ENCODE measurements at regions not wholly inside any gene's neighbourhood (a gene's known extent, or its start where the extent isn't known, plus 50 kb on each side); places are given as distances from the start of the nearest gene placed in this dataset.

GRCh38 chr20:60206259-60206658, 248.0 kb downstream of the CDH26 start:
- Histone ChIP-seq H3K4me3 (no peak overlapping the region), H3K9me3 (no peaks in the 10 kb centered on the region), H3K36me3 (no peaks in the 10 kb centered on the region), H3K27ac (no peak overlapping the region), H3K27me3 (peaks cover 0 to 7% (median 0%) of the 10 kb centered on the region in 7 donors), H3K4me1 (peaks cover 0 to 9% (median 5%) of the 10 kb centered on the region in 9 donors)
- peak in 6 of 9 donors; percentile 21 to 43 (median 30) for TF ChIP-seq CTCF (IDR thresholded peaks at IDR 0.05)
- DNase-seq (no peak), ATAC-seq (peak in 3 of 8 donors; percentile 27 to 33 (median 30))
- 29 to 34% methylated on average over 3 of the region's 3 CpGs for whole genome bisulfite sequencing, 2 donors
- intact Hi-C loops (cut with DNase I): loop anchor here in 5 of 10 donors (5.0 to 10.0 kb wide), 5 partner anchors 69 to 1689 kb away; no protein-coding TSS in a partner anchor

- ATAC-seq: peak in 2 of 8 donors; percentile 56 to 66
- no peak for DNase-seq
- TF ChIP-seq CTCF (IDR thresholded peaks at IDR 0.05): no peak
- no peak overlapping the region for H3K4me3 ChIP-seq
- no peak overlapping the region for H3K27ac ChIP-seq
- H3K36me3 ChIP-seq: no peaks in the 10 kb centered on the region
- H3K9me3 ChIP-seq: no peaks in the 10 kb centered on the region
- WGBS, 2 donors: 21% methylated on average over 4 of the region's 4 CpGs
- intact Hi-C loops (cut with DNase I): loop anchor here in 5 of 10 donors (5.0 to 10.0 kb wide), 5 partner anchors 72 to 1686 kb away; no protein-coding TSS in a partner anchor
- H3K27me3 ChIP-seq: peaks cover 0 to 10% (median 0%) of the 10 kb centered on the region in 7 donors
- H3K4me1 ChIP-seq: peaks cover 0 to 9% (median 0%) of the 10 kb centered on the region in 9 donors
These were observed 250.8 kb downstream of the CDH26 start for GRCh38 chr20:60209048-60209447.

GRCh38 chr20:60210779-60211617, 252.8 kb downstream of the CDH26 start:
- 39 to 40% methylated on average over 25 of the region's 25 CpGs for WGBS, 2 donors
- H3K4me1 ChIP-seq: peaks cover 0 to 13% (median 0%) of the 10 kb centered on the region in 9 donors
- no peaks in the 10 kb centered on the region for H3K36me3 ChIP-seq
- no peaks in the 10 kb centered on the region for H3K9me3 ChIP-seq
- intact Hi-C loops (cut with DNase I): loop anchor here in 8 of 10 donors (5.0 to 10.0 kb wide), 7 partner anchors 154 to 1684 kb away; no protein-coding TSS in a partner anchor
- H3K27me3 ChIP-seq: peaks cover 0 to 20% (median 0%) of the 10 kb centered on the region in 7 donors
- H3K27ac ChIP-seq: no peak overlapping the region
- ATAC-seq (peak; percentile 69 to 92 (median 84)), DNase-seq (peak; percentile 57 to 69)
- no peak overlapping the region for H3K4me3 ChIP-seq
- peak; percentile 78 to 92 (median 88) for TF ChIP-seq CTCF (IDR thresholded peaks at IDR 0.05)

GRCh38 chr20:60211618-60212463, 253.6 kb downstream of the CDH26 start:
- intact Hi-C loops (cut with DNase I): loop anchor here in 8 of 10 donors (5.0 to 10.0 kb wide), 7 partner anchors 155 to 1683 kb away; no protein-coding TSS in a partner anchor
- 90 to 91% methylated on average over 18 of the region's 18 CpGs for WGBS, 2 donors
- Histone ChIP-seq H3K27ac (no peak overlapping the region), H3K36me3 (no peaks in the 10 kb centered on the region), H3K9me3 (no peaks in the 10 kb centered on the region), H3K4me3 (no peak overlapping the region), H3K27me3 (peaks cover 0 to 21% (median 0%) of the 10 kb centered on the region in 7 donors), H3K4me1 (peaks cover 0 to 19% (median 0%) of the 10 kb centered on the region in 9 donors)
- DNase-seq: no peak
- no peak for ATAC-seq
- TF ChIP-seq CTCF (IDR thresholded peaks at IDR 0.05): no peak

Measured in heart right ventricle (tissue), 16 donors.